NCI-H2196 treated with DMSO at 0.1 percent for 48 hours (cell line): ENCODE measurements at regions not wholly inside any gene's neighbourhood (a gene's known extent, or its start where the extent isn't known, plus 50 kb on each side); places are given as distances from the start of the nearest gene placed in this dataset.

ENCODE experiments used
- DNase-seq: peaks from one replicate; lab custom pipeline; 2025; ENCODE audit not compliant: unreplicated experiment; lab: John Stamatoyannopoulos, UW

DNA sequence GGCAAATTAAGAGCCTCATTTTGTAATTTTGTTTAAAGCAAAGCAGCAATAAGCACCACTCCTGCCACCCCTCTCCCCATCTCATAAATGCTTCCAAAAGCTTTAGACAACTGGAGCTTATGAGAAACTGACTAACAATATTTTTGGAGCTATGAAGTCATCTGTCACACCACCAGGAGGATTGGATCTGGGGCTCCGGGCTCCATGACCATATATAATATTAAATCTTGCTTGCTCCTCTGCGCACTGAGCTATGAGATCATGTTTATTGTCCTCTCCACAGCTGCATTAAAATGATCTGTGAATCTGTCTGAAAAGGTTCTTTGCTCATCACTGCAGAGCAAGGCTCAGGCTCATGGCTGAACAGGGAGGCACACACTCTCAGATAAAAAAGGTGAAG lies 323.7 kb downstream of the ZNF621 start:
- DNase-seq = no peak

- no peak for DNase-seq
Observed at GRCh38 chr3:40850861-40851260, 326.1 kb downstream of the ZNF621 start.

- no peak for DNase-seq
Observed at GRCh38 chr3:40851836-40852235, 327.1 kb downstream of the ZNF621 start.

- no peak for DNase-seq
Observed at GRCh38 chr3:40852712-40853111, 328.0 kb downstream of the ZNF621 start.

GRCh38 chr3:40853474-40853873 lies 328.7 kb downstream of the ZNF621 start:
- DNase-seq = no peak

DNA sequence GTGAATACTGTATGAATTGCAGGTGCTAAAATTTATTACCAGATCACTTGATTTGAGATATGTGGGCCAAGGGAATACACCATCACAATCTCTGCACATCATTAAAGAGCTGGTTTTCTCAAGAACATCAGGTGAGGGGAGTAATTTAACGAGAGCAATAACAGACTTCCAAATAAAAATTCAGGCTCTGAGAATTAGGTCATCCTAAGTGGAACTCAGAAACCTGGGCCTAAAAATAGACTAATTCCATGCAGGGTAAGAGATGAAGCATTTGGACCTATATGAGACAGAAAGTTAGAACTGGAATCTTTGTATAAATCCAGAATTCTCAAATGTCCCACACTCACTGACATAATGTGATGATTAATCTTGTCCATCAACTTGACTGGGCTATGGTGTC lies 331.1 kb downstream of the ZNF621 start:
- no peak for DNase-seq

DNA sequence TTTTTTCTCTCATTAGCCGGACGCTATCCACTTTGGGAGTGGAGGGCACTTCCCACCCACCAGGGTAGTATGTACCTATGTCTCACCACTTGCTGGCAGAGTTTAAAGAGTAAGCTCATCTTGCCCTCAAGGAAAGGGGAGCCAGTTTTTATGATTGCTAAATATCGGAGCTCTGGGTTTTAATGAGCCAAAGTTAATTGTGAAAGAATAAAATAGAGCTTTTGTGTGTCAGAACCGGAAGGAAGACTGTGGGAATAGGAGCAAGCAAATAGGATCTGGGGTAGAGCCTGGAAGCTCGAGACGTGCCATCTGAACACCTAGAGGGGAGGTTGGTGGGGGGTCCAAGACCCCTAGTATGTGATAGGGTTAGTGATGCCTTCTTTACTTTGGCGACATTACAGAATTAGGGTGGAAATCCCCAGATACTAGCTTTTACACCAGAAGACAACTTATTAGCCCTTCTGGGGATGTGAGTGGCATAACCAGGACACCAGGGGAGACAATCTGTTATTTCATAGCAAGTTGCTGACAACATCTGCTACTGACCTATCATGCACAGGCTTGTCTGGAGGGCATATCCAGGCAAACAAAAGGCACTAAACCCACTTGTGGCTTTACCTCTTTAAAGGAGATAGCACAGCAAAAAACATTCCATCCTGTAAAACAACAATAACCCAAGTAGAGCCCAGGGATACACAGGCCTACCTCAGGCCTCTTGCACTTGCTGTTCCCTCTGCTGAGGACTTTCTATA lies 333.8 kb downstream of the ZNF621 start:
- DNase-seq = no peak

GRCh38 chr3:40862946-40863345 lies 336.4 kb upstream of the CTNNB1 start:
- DNase-seq = no peak

DNA sequence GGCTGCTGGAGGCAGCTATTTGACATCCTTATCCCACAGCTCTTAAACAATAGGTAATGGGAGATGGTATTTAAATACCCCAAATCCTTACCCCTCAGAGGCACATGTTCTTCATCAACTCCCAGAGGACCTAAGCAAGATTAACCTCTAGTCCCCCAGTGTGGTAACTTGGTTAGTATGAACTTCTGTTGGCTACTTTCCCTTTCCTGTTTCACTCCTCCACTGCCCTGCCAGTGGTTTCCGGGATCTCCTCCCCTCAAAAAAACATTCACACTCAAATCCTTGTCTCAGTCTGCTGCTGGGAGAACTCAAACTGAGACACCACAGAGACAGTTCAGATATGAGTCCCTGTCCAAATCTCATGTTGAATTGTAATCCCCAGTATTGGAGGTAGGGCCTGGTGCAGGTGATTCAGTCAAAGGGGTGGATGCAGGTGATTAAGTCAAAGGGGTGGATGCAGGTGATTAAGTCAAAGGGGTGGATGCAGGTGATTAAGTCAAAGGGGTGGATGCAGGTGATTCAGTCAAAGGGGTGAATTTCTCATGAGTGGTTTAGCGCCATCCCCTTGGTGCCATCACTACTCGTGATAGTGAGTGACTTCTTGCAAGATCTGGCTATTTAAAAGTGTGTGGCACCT lies 335.0 kb upstream of the CTNNB1 start:
- DNase-seq = no peak

- no peak for DNase-seq
Observed at GRCh38 chr3:40864915-40865314, 334.4 kb upstream of the CTNNB1 start.

GRCh38 chr3:40867797-40868196 lies 331.5 kb upstream of the CTNNB1 start:
- DNase-seq = no peak

- DNase-seq = no peak
Observed at GRCh38 chr3:40869013-40869412, 330.3 kb upstream of the CTNNB1 start.

- no peak for DNase-seq
Observed at GRCh38 chr3:40869939-40870338, 329.4 kb upstream of the CTNNB1 start.

DNA sequence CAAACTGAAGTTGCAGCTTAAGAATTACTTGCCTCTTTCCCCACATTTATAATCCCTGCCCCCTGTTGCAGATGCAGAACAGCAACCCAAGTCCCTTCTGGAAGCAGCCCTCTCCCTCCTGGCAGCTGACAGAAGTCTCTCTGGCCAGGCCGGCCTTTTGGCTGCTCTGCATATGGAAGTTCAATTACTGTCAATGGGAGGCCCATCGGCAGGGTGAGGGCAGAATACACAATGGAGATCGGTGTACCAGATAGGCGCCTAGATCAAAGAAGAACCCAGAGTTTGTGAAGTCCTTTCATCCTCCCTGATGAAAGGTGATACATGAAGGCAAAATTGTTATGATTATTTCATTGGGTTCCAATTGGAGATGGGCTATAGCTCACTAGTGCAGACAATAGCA lies 327.9 kb upstream of the CTNNB1 start:
- DNase-seq = no peak

GRCh38 chr3:40872258-40872920 lies 326.9 kb upstream of the CTNNB1 start:
- no peak for DNase-seq

- DNase-seq = no peak
Observed at GRCh38 chr3:40873476-40873875, 325.8 kb upstream of the CTNNB1 start.

- DNase-seq = no peak
Observed at GRCh38 chr3:40873934-40874699, 325.2 kb upstream of the CTNNB1 start.

DNA sequence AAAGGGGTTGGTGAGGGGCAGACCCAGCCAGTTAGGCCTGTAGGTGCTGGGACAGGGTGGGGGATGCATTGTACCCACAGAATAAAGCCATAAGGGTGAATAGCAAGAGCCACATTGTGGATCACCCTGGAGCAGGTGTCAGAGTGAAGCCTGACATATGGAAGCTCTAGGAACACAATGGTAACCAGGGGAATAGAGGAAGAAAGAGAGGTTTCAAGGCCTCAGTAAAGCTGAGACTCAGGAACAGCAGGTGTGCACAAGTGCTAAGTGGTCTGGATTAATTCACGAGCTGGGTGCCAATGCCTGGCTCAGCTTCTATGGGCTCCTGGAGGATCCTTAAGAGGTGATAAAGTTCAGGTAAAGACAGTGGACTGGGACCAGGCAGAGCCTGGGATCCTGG lies 323.7 kb upstream of the CTNNB1 start:
- no peak for DNase-seq

DNA sequence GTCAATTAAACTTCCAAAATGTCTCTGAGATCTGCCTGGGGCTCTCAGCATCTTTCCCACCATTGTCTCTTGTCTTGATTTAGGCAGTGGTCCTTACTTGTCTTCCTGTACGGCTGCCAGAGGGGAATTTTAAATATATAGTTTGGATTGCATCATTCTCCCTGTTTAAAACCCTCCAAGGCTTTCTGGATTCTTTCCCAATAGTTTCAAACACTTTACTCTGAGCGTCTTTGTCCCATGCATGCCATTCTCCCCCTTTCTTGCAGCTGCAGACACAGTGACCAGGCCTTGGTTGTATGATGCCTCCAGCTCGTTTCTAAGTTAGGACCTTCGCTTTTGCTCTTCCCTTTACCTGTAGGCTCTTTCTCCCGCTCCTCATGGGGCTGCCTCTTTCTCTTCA lies 323.3 kb upstream of the CTNNB1 start:
- no peak for DNase-seq

DNA sequence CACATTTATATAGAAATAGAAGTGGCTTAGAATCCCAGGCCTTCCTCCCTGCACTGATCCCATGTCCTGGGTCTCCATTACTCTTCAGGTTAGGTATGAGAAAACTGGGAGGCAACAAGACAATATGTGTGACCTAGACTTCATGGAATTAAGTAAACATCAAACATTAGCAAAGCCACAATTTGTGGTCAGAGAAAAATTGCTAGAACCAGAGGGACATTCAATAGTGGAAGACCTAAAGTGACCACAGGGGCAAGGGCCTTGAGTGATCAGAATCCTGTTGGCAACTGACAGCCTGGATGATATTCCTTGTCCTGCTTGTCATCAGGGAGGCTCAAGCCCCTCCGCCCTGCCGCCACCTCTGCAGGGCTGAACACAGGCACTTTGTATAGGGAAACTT lies 322.8 kb upstream of the CTNNB1 start:
- DNase-seq = no peak

GRCh38 chr3:40877631-40878463 lies 321.5 kb upstream of the CTNNB1 start:
- DNase-seq = no peak
